ENCODE measurements at regions not wholly inside any gene's neighbourhood (a gene's known extent, or its start where the extent isn't known, plus 50 kb on each side); places are given as distances from the start of the nearest gene placed in this dataset.
"Not testable (repeated sequence)": the region's sequence is repeated elsewhere in the genome, so short reads cannot be mapped to it uniquely, and the experiment has no call there.

DNA sequence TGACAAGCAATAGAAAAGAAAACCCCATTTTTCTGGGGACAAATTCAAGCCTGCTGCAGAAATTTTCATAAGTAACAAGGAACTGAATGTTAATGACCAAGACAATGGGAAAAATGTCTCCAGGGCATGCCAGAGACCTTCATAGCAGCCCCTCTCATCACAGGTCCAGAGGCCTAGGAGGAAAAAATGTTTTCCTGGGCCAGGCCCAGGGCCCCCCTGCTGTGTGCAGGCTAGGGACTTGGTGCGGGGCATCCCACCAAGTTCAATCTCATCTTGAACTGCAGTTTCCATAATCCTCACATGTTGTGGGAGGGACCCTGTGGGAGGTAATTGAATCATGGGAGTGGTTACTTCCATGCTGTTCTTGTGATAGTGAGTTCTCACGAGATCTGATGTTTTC lies 211.5 kb upstream of the GRIA3 start:
- no peak for TF ChIP-seq CTCF (IDR thresholded peaks at IDR 0.05; ENCODE audit: low read depth, low read length)
- no peak for DNase-seq (ENCODE audit: low read depth, low spot score)
- in situ Hi-C loops (cut with HindIII; ENCODE audit: low sequenced_read_pairs) = no loop called here
- no peak overlapping the region for H3K4me3 ChIP-seq (ENCODE audit: low read depth, low read length)

DNA sequence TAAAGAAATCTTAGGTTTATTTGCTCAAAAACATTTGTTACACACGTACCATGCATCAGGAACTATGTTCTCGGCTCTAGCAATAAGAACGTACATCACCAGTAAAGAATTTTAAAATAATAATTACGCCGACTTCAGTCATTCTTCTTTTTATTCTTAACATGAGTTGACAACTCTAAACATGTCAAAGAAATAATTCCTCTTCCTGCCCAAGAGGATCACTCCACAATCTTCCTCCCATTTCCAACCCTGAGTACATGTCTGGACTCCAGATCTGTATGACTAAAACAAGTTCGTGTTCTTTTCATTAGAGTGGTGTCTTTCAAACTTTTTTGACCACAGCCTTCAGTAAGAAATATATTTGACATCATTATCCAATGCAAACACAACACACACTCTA lies 201.6 kb upstream of the GRIA3 start:
- no peak for DNase-seq (ENCODE audit: low read depth, low spot score)
- no peak for TF ChIP-seq CTCF (IDR thresholded peaks at IDR 0.05; ENCODE audit: low read depth, low read length)
- H3K4me3 ChIP-seq (ENCODE audit: low read depth, low read length) = no peak overlapping the region
- in situ Hi-C loops (cut with HindIII; ENCODE audit: low sequenced_read_pairs) = no loop called here

DNA sequence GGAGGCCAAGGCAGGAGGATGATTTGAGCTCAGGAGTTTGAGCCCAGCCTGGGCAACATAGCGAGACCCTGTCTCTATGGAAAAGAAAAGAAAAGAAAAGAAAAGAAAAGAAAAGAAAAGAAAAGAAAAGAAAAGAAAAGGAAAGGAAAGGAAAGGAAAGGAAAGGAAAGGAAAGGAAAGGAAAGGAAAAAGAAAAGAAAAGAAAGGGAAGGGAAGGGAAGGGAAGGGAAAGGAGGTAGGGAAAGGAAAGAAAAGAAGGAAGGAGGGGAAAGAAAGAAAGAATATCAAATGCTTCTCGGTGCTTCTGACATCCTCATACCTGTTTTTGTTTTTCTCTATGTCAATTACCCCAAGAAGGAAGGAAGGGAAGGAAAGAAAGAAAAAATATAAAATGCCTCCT lies 181.2 kb upstream of the GRIA3 start:
- in situ Hi-C loops (cut with HindIII; ENCODE audit: low sequenced_read_pairs); DNase-seq (ENCODE audit: low read depth, low spot score); H3K4me3 ChIP-seq (ENCODE audit: low read depth, low read length): not testable (repeated sequence)

DNA sequence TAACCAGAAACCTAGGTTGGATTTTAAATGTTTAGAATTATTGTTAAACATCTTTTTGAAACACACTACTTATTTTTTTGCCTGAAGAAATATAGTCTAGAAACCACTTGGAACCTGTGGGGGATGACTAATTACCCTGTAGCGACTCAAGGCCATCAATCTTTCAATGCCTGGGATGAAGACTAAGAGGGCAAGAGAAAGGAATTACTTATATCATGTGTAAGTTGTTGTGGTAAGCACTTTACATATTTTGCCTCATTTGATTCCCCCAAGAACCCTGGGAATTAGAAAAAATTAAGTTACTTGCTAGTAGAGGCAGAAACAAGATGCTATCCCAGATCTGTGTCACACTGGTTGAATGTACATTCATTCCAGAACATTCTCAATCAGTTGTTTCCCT lies 170.9 kb upstream of the GRIA3 start:
- no peak for TF ChIP-seq CTCF (IDR thresholded peaks at IDR 0.05; ENCODE audit: low read depth, low read length)
- in situ Hi-C loops (cut with HindIII; ENCODE audit: low sequenced_read_pairs) = no loop called here
- no peak for DNase-seq (ENCODE audit: low read depth, low spot score)
- H3K4me3 ChIP-seq (ENCODE audit: low read depth, low read length) = no peak overlapping the region

DNA sequence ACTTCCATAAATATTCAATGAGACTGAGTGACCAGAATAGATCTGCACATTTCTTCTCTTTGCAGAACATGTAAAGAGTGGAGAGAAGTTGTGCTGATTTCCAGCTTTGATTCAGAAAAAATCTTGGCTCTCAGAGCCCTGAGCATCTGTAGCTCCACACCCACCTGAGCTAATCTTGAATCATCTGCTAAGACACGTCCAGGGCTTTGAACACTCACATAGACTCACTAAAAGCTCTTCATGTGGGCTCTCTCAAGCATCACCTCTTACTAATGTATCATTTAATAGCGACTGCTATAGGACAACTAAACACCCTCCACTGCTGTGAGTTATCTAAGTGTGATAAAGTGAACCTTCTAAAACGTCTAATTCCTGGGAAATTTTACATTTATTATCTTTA lies 147.7 kb upstream of the GRIA3 start:
- no peak for TF ChIP-seq CTCF (IDR thresholded peaks at IDR 0.05; ENCODE audit: low read depth, low read length)
- in situ Hi-C loops (cut with HindIII; ENCODE audit: low sequenced_read_pairs) = no loop called here
- no peak overlapping the region for H3K4me3 ChIP-seq (ENCODE audit: low read depth, low read length)
- DNase-seq (ENCODE audit: low read depth, low spot score) = no peak

DNA sequence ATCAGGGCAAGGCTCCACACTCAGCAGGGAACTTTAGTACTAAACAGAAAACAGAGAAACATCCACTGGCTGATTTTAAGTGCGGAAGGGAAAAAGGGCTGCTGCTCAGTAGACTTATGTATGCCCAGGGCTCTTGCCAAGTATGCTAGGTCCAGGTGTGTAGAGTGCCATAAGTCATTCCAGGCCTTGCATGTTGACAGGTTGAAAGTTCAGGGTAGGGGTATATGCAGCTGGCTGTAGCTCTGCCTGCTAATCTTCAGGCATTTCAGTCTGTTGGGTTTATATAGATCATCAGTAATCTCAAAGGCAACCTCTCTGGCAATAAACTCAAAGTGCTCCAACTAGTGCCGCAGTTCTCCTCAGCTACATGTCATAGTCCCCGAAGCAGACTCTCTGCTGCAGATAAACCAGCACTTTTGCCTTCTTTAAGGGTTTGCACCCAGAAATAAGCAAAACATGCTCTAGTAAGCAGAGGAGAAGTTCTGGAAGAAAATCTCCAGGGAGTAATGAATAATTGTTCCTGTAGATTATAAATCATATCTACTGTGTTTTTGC lies 134.9 kb upstream of the GRIA3 start:
- no peak for DNase-seq (ENCODE audit: low read depth, low spot score)
- no peak for TF ChIP-seq CTCF (IDR thresholded peaks at IDR 0.05; ENCODE audit: low read depth, low read length)
- no peak overlapping the region for H3K4me3 ChIP-seq (ENCODE audit: low read depth, low read length)
- in situ Hi-C loops (cut with HindIII; ENCODE audit: low sequenced_read_pairs) = no loop called here

- no peak for TF ChIP-seq CTCF (IDR thresholded peaks at IDR 0.05; ENCODE audit: low read depth, low read length)
- DNase-seq (ENCODE audit: low read depth, low spot score) = no peak
- in situ Hi-C loops (cut with HindIII; ENCODE audit: low sequenced_read_pairs) = no loop called here
- H3K4me3 ChIP-seq (ENCODE audit: low read depth, low read length) = no peak overlapping the region
Observed at GRCh38 chrX:123060986-123061385, 123.1 kb upstream of the GRIA3 start.
